ENCODE measurements at regions not wholly inside any gene's neighbourhood (a gene's known extent, or its start where the extent isn't known, plus 50 kb on each side); places are given as distances from the start of the nearest gene placed in this dataset.

DNA sequence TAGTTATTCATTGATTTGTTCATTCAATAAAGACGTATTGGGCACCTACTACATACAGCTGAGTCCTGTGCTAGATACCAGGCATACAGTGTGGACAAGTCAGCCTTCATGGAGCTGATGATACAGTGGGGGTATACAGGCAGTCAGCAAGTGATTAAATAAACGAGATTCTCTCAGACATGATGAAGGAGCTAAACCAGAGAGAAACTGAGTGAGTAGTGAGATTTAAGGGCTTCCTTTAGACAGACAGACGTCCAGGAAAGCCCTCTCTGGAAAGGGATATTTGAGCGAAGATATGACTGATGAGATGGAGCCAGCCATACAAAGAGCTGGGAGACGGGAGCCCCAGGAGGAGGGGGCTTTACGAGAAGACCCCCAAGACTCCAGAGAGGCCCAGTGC is 122.6 kb upstream of the MYCN start:
- TF ChIP-seq, protein P1, sequence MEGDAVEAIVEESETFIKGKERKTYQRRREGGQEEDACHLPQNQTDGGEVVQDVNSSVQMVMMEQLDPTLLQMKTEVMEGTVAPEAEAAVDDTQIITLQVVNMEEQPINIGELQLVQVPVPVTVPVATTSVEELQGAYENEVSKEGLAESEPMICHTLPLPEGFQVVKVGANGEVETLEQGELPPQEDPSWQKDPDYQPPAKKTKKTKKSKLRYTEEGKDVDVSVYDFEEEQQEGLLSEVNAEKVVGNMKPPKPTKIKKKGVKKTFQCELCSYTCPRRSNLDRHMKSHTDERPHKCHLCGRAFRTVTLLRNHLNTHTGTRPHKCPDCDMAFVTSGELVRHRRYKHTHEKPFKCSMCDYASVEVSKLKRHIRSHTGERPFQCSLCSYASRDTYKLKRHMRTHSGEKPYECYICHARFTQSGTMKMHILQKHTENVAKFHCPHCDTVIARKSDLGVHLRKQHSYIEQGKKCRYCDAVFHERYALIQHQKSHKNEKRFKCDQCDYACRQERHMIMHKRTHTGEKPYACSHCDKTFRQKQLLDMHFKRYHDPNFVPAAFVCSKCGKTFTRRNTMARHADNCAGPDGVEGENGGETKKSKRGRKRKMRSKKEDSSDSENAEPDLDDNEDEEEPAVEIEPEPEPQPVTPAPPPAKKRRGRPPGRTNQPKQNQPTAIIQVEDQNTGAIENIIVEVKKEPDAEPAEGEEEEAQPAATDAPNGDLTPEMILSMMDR (IDR thresholded peaks at IDR 0.05): no peak
- TF ChIP-seq EP300 (IDR thresholded peaks at IDR 0.05): no peak
- no peak for TF ChIP-seq POLR2A (IDR thresholded peaks at IDR 0.05)
